ENCODE measurements at regions not wholly inside any gene's neighbourhood (a gene's known extent, or its start where the extent isn't known, plus 50 kb on each side); places are given as distances from the start of the nearest gene placed in this dataset.

DNA sequence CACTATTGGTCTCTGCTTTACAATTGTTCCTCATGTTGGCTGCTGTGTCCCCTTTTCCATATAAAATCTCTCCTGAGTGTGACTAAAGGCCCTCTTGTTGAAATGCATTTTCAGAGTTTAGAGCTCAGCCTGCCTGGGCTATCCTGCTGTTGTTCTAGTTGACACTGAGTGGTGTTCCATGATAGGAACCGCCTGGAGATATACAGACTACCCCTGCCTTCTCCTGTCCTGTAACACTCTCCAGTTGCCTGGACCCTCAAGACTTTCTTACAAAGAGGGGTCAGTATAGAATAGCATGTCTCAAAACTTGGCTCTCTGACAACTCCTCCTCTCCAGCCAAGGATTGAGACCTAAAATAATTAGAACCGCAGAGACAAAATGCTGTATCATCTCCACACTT, 152.0 kb upstream of the POU3F1 start:
- TF ChIP-seq SIN3A (IDR thresholded peaks at IDR 0.05; ENCODE audit: borderline replicate concordance, insufficient read depth, low read length) (no peak), TAF1 (IDR thresholded peaks at IDR 0.05; ENCODE audit: borderline replicate concordance, insufficient read depth, low read length) (no peak), FOXP2 (optimal IDR thresholded peaks at IDR 0.05; ENCODE audit: borderline replicate concordance, extremely low read depth, extremely low read length, insufficient read depth) (no peak), POLR2AphosphoS5 (IDR thresholded peaks at IDR 0.05; ENCODE audit: low read depth, low read length) (no peak)
- TF ChIP-seq, protein P1, sequence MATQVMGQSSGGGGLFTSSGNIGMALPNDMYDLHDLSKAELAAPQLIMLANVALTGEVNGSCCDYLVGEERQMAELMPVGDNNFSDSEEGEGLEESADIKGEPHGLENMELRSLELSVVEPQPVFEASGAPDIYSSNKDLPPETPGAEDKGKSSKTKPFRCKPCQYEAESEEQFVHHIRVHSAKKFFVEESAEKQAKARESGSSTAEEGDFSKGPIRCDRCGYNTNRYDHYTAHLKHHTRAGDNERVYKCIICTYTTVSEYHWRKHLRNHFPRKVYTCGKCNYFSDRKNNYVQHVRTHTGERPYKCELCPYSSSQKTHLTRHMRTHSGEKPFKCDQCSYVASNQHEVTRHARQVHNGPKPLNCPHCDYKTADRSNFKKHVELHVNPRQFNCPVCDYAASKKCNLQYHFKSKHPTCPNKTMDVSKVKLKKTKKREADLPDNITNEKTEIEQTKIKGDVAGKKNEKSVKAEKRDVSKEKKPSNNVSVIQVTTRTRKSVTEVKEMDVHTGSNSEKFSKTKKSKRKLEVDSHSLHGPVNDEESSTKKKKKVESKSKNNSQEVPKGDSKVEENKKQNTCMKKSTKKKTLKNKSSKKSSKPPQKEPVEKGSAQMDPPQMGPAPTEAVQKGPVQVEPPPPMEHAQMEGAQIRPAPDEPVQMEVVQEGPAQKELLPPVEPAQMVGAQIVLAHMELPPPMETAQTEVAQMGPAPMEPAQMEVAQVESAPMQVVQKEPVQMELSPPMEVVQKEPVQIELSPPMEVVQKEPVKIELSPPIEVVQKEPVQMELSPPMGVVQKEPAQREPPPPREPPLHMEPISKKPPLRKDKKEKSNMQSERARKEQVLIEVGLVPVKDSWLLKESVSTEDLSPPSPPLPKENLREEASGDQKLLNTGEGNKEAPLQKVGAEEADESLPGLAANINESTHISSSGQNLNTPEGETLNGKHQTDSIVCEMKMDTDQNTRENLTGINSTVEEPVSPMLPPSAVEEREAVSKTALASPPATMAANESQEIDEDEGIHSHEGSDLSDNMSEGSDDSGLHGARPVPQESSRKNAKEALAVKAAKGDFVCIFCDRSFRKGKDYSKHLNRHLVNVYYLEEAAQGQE (IDR thresholded peaks at IDR 0.05; ENCODE audit: insufficient read depth in 1 of 2, low read depth in 2 of 2, low read length in 2 of 2), result no peak

DNA sequence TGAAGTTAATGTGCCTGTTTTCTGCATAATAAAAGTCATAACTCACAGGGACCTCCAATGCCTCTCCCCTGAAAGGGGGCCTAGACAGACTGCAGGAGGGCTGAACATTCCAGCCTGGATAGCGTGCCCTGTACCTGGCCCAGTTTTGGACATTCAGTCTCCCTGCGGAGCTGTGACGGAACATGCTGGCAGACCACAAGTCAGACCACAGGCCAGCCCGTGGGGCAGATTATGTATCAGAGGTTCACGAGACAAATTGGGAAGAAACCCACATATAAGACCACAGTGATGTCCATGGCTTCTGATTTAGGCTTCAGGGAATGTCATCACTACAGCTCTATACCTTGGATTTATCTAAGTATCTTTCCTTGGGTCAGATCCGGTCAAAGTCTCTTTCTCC, 151.5 kb upstream of the POU3F1 start:
- TF ChIP-seq SIN3A (IDR thresholded peaks at IDR 0.05; ENCODE audit: borderline replicate concordance, insufficient read depth, low read length) (no peak), TAF1 (IDR thresholded peaks at IDR 0.05; ENCODE audit: borderline replicate concordance, insufficient read depth, low read length) (no peak), POLR2AphosphoS5 (IDR thresholded peaks at IDR 0.05; ENCODE audit: low read depth, low read length) (no peak), FOXP2 (optimal IDR thresholded peaks at IDR 0.05; ENCODE audit: borderline replicate concordance, extremely low read depth, extremely low read length, insufficient read depth) (no peak)
- TF ChIP-seq, protein P1 (IDR thresholded peaks at IDR 0.05; ENCODE audit: insufficient read depth in 1 of 2, low read depth in 2 of 2, low read length in 2 of 2), result no peak

DNA sequence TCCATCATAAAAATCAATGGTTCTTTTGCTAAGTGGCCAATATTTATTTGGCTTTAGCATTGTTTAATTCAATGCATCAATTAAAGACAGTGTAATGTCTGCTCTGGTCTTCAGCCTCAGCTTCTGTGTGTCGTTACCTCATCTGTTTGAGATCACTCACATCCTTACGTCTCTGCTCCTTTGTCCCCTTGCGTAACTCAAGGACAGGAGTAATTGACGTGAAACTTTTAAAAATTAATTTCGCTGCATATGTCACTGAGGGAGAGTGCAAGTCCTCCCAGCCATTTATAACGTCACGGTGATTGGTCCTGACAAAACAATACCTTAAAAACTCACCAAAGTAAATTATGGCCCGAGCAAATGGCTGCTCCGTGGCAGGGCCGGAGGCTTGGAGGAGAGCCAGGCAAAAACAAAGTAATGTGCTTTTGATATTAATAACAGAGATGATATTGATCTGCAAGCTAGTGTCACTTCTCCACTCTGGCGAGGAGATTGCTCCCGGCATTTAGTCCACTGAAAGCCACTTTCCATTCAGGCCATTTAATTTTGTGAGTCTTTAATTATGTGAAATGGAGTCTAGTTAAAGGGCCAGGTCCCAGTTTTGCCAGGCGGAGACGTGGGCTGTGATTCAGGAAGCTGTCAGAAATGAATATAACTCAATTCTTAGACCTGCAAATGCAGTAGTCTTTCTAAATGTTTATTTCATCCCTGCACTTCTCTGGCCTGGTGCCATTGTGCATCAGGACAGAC, 150.9 kb upstream of the POU3F1 start:
- no peak for TF ChIP-seq POLR2AphosphoS5 (IDR thresholded peaks at IDR 0.05; ENCODE audit: low read depth, low read length)
- no peak for TF ChIP-seq SIN3A (IDR thresholded peaks at IDR 0.05; ENCODE audit: borderline replicate concordance, insufficient read depth, low read length)
- TF ChIP-seq, protein P1 (IDR thresholded peaks at IDR 0.05; ENCODE audit: insufficient read depth in 1 of 2, low read depth in 2 of 2, low read length in 2 of 2), result no peak
- no peak for TF ChIP-seq FOXP2 (optimal IDR thresholded peaks at IDR 0.05; ENCODE audit: borderline replicate concordance, extremely low read depth, extremely low read length, insufficient read depth)

DNA sequence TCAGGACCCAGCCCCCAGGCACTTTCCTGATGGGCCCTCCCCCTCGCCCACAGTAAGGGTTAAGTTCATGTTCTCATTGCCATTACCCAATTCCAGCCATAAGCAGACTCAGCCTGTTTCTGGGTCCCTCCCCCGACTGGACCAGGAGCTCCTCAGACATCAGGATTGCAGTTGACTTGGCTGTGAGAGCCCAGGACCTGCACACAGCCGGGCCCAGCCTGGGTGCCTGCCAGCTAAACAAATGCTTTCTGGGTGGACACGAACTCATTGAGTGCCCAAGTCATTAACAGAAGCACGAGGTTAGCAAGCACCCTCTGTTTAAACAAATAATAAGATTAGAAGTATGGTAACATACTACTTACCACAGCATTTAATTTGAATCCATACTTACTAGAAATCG, 147.9 kb upstream of the POU3F1 start:
- TF ChIP-seq TAF1 (IDR thresholded peaks at IDR 0.05; ENCODE audit: borderline replicate concordance, insufficient read depth, low read length) (no peak), SIN3A (IDR thresholded peaks at IDR 0.05; ENCODE audit: borderline replicate concordance, insufficient read depth, low read length) (no peak), FOXP2 (optimal IDR thresholded peaks at IDR 0.05; ENCODE audit: borderline replicate concordance, extremely low read depth, extremely low read length, insufficient read depth) (no peak), POLR2AphosphoS5 (IDR thresholded peaks at IDR 0.05; ENCODE audit: low read depth, low read length) (no peak)
- TF ChIP-seq, protein P1 (IDR thresholded peaks at IDR 0.05; ENCODE audit: insufficient read depth in 1 of 2, low read depth in 2 of 2, low read length in 2 of 2), result no peak

Data from PFSK-1 (cell line).